K562 (cell line): ENCODE measurements at regions not wholly inside any gene's neighbourhood (a gene's known extent, or its start where the extent isn't known, plus 50 kb on each side); places are given as distances from the start of the nearest gene placed in this dataset.

Experiments
- ATAC-seq: fragments of 200-7000 bp; cut with Tn5 transposase; 3 replicates; pipeline ENCODE4 v1.9.1; 2020; ENCODE audit warnings: moderate library complexity
- BruUV-seq: library from RNA; stranded (reverse); fragments of 400-500 nt; replicated peaks from 2 replicates; lab custom pipeline; 2021; lab: Mats Ljungman, UMichigan
- CTCF ChIA-PET: fragments of 300-600 bp; formaldehyde crosslinking; extraction: SDS; loops from one replicate; lab custom pipeline; 2021; ENCODE audit warnings: low intra/inter-chr PET ratio; lab: Yijun Ruan, JAX
- POLR2A ChIA-PET: fragments of 300-600, 350-650 bp; sonication (Branson Sonifier 250); formaldehyde crosslinking; extraction: SDS; loops from one replicate; lab custom pipeline; 2021; ENCODE audit warnings: antibody characterized with exemption, inconsistent platforms; lab: Yijun Ruan, JAX
- DNase-seq, 4 experiments: peaks; one replicate each; pipeline versions ENCODE4 v3.0.0 to v3.0.0-alpha.2; 2011 to 2018; ENCODE audit warnings: low spot score in 3 of 4, mixed read lengths in 3 of 4; ENCODE audit errors: extremely low read depth in 1 of 4
- FAIRE-seq: peaks from 2 replicates; lab custom pipeline; 2011; peaks lifted over from hg19 to GRCh38; lab: Jason Lieb, UNC
- H2AFZ ChIP-seq: 2 replicates; pipeline ENCODE4 v1.6.0; 2011; ENCODE audit warnings: low read depth, low read length, control low read depth, inconsistent platforms
- H3K27ac ChIP-seq: fragments of 200-600 bp; 3 replicates; pipeline ENCODE4 v1.8.0; 2011; ENCODE audit warnings: low read depth, mild to moderate bottlenecking, control low read depth, inconsistent platforms, low read length, moderate library complexity, mixed read lengths; ENCODE audit errors: extremely low read depth
- H3K27me3 ChIP-seq, 2 experiments: fragments of 300-600 bp in 1 of 2; 2 replicates in 1 of 2; 3 replicates in 1 of 2; pipeline versions ENCODE4 v1.6.0 to v1.8.0; 2011; ENCODE audit warnings: inconsistent platforms in 2 of 2, low read length in 2 of 2, mild to moderate bottlenecking in 1 of 2, mixed read lengths in 1 of 2, moderate library complexity in 1 of 2; ENCODE audit not compliant: control insufficient read depth in 2 of 2, insufficient read depth in 2 of 2
- H3K36me3 ChIP-seq: fragments of 300-600 bp; 3 replicates; pipeline ENCODE4 v1.8.0; 2011; ENCODE audit warnings: mild to moderate bottlenecking, low read length, inconsistent platforms; ENCODE audit not compliant: control insufficient read depth, insufficient read depth
- H3K4me1 ChIP-seq, 2 experiments: fragments of 200-600 bp in 1 of 2; replicated peaks in 1 of 2; 2 replicates in 1 of 2; 3 replicates in 1 of 2; pipeline versions ENCODE4 v1.5.1 to v1.8.0; 2011; ENCODE audit warnings: inconsistent platforms in 2 of 2, low read length in 2 of 2, mild to moderate bottlenecking in 1 of 2, mixed read lengths in 1 of 2, moderate library complexity in 1 of 2; ENCODE audit not compliant: control insufficient read depth in 2 of 2, insufficient read depth in 2 of 2
- H3K4me2 ChIP-seq: 2 replicates; pipeline ENCODE4 v1.6.1; 2011; ENCODE audit warnings: low read length, control low read depth, inconsistent platforms, mixed read lengths; ENCODE audit not compliant: insufficient read depth
- H3K4me3 ChIP-seq: fragments of 200-600 bp; sonication (generic), shearing (Covaris generic); 2 replicates; pipeline ENCODE4 v1.5.1; 2016; ENCODE audit warnings: control low read depth, inconsistent platforms
- H3K79me2 ChIP-seq: fragments of 200-600 bp; 3 replicates; pipeline ENCODE4 v1.8.0; 2011; ENCODE audit warnings: low read length, inconsistent platforms; ENCODE audit not compliant: control insufficient read depth, insufficient read depth
- H3K9ac ChIP-seq, 2 experiments: 2 replicates each; pipeline versions ENCODE4 v1.6.0 to v1.6.1; 2011; ENCODE audit warnings: low read depth in 2 of 2, low read length in 2 of 2, control low read depth in 1 of 2, inconsistent platforms in 1 of 2, mild to moderate bottlenecking in 1 of 2, mixed read lengths in 1 of 2; ENCODE audit not compliant: insufficient read depth in 1 of 2
- H3K9me1 ChIP-seq: one replicate; pipeline ENCODE4 v1.6.0; 2011; ENCODE audit warnings: inconsistent platforms, mild to moderate bottlenecking, low read length, moderate library complexity; ENCODE audit not compliant: control insufficient read depth, insufficient read depth
- H3K9me3 ChIP-seq: replicated peaks from 2 replicates; pipeline ENCODE4 v1.5.1; 2011; ENCODE audit warnings: low read depth, low read length, inconsistent platforms; ENCODE audit not compliant: control insufficient read depth, insufficient read depth
- H4K20me1 ChIP-seq: replicated peaks from 2 replicates; pipeline ENCODE4 v1.6.1; 2011; ENCODE audit warnings: low read length, inconsistent platforms, mixed read lengths; ENCODE audit not compliant: control insufficient read depth, insufficient read depth
- ATF7 ChIP-seq: fragments of 450-650 bp; IDR thresholded peaks from 2 replicates; pipeline ENCODE4 v1.7.1; 2014; ENCODE audit warnings: mild to moderate bottlenecking, moderate library complexity
- BACH1 ChIP-seq: fragments of 200-800 bp; sonication (Bioruptor generic); IDR thresholded peaks from 2 replicates; pipeline ENCODE4 v1.6.1; 2016; ENCODE audit warnings: missing genetic modification characterization, missing compliant biosample characterization
- ESRRB ChIP-seq: fragments of 250-450 bp; sonication (Bioruptor Pico); IDR thresholded peaks from 2 replicates; pipeline ENCODE4 v1.5.0; 2020; ENCODE audit warnings: mild to moderate bottlenecking, moderate library complexity, borderline replicate concordance
- MAZ ChIP-seq, 2 experiments: fragments of 450-650 bp in 1 of 2; sonication (generic) in 1 of 2; formaldehyde crosslinking; IDR thresholded peaks in 1 of 2; conservative IDR thresholded peaks in 1 of 2; 2 replicates each; pipeline versions ENCODE4 v1.4.0 to v1.5.0; 2020; ENCODE audit warnings: mild to moderate bottlenecking in 1 of 2, missing genetic modification reagents in 1 of 2
- MLX ChIP-seq, 2 experiments: fragments of 450-650 bp in 1 of 2; sonication (generic) in 1 of 2; formaldehyde crosslinking; conservative IDR thresholded peaks; 2 replicates each; pipeline versions ENCODE4 v1.4.0 to v1.8.1; 2020 to 2022; ENCODE audit warnings: mild to moderate bottlenecking in 1 of 2, missing genetic modification reagents in 1 of 2
- NCOA6 ChIP-seq: fragments of 450-650 bp; IDR thresholded peaks from 2 replicates; pipeline ENCODE4 v1.6.1; 2017; ENCODE audit warnings: mild to moderate bottlenecking
- SIN3B ChIP-seq: fragments of 450-650 bp; IDR thresholded peaks from 2 replicates; pipeline ENCODE4 v1.6.1; 2017; ENCODE audit warnings: low read depth, mild to moderate bottlenecking, moderate library complexity
- STAG1 ChIP-seq: sonication (generic); formaldehyde crosslinking; IDR thresholded peaks from 2 replicates; pipeline ENCODE4 v1.5.0; 2020; ENCODE audit warnings: missing genetic modification reagents, borderline replicate concordance
- ZNF143 ChIP-seq: sonication (generic); formaldehyde crosslinking; IDR thresholded peaks from 2 replicates; pipeline ENCODE4 v1.9.0; 2022; ENCODE audit warnings: mild to moderate bottlenecking, missing genetic modification reagents
- ZNF263 ChIP-seq: sonication (generic); formaldehyde crosslinking; IDR thresholded peaks from 2 replicates; pipeline ENCODE4 v1.8.0; 2022; ENCODE audit warnings: mild to moderate bottlenecking, missing genetic modification reagents, borderline replicate concordance
- WGBS: fragments of 100-300 bp; shearing (Covaris generic); methylation state at CpG from one replicate; pipeline ENCODE4 v1.1.6; 2016; ENCODE audit warnings: low coverage, mixed read lengths; ENCODE audit not compliant: insufficient coverage; ENCODE audit errors: missing lambda C conversion rate; 5-methylcytosine and 5-hydroxymethylcytosine counted together
- in situ Hi-C: fragments of 300-500 bp; cut with MboI; formaldehyde crosslinking; loops from 4 replicates; pipeline ENCODE4 v1.15.0; 2018; ENCODE audit warnings: inconsistent platforms, mixed read lengths
- intact Hi-C: fragments of 100-400 bp; cut with micrococcal nuclease; formaldehyde crosslinking; loops from 2 replicates; pipeline ENCODE4 v1.14.2; 2022

GRCh38 chr4:42277291-42277690 is 120.0 kb upstream of the SHISA3 start:
- BruUV-seq: no TSS peak
- in situ Hi-C loops (no loop called here), intact Hi-C loops (no loop called here)
- Histone ChIP-seq H3K27me3 (no peaks in the 10 kb centered on the region), H3K4me3 (no peak overlapping the region), H3K4me2 (no peak overlapping the region), H3K79me2 (no peaks in the 10 kb centered on the region), H3K36me3 (no peaks in the 10 kb centered on the region), H4K20me1 (no peaks in the 10 kb centered on the region), H2AFZ (no peak overlapping the region), H3K4me1 (no peaks in the 10 kb centered on the region), H3K9me3 (no peaks in the 10 kb centered on the region), H3K27ac (no peak overlapping the region), H3K9me1 (no peaks in the 10 kb centered on the region), H3K9ac (no peak overlapping the region)
- ChIA-PET POLR2A (no interaction called here), CTCF (no interaction called here)
- ATAC-seq (no peak), FAIRE-seq (no peak), DNase-seq (no peak)
- WGBS: 0% methylated on average over 2 of the region's 2 CpGs
- no peak for TF ChIP-seq ESRRB
- no peak for TF ChIP-seq STAG1 (CRISPR knock-in tag)
- TF ChIP-seq MAZ (CRISPR knock-in tag; conservative IDR thresholded peaks at IDR 0.05 in 1 of 2, IDR thresholded peaks at IDR 0.05 in 1 of 2): no peak
- no peak for TF ChIP-seq ATF7
- TF ChIP-seq SIN3B: no peak
- TF ChIP-seq BACH1 (tag): no peak
- no peak for TF ChIP-seq ZNF263 (CRISPR knock-in tag)
- TF ChIP-seq ZNF143: no peak
- no peak for TF ChIP-seq MLX (CRISPR knock-in tag; conservative IDR thresholded peaks at IDR 0.05)
- no peak for TF ChIP-seq NCOA6
